ENCODE measurements at regions not wholly inside any gene's neighbourhood (a gene's known extent, or its start where the extent isn't known, plus 50 kb on each side); places are given as distances from the start of the nearest gene placed in this dataset.

- no peaks in the 10 kb centered on the region for H3K9me3 ChIP-seq (ENCODE audit: control insufficient read depth in 4 of 4, insufficient read depth in 3 of 4, low read length in 3 of 4)
- no peak for ATAC-seq (ENCODE audit: insufficient read depth, low FRiP score)
- no peaks in the 10 kb centered on the region for H3K36me3 ChIP-seq (ENCODE audit: control insufficient read depth in 4 of 4, insufficient read depth in 4 of 4, low read length in 4 of 4)
- peaks cover 0 to 12% (median 0%) of the 10 kb centered on the region in 5 donors for H3K4me1 ChIP-seq (ENCODE audit: control insufficient read depth in 5 of 5, insufficient read depth in 5 of 5, low read length in 5 of 5)
- peak in 1 of 3 donors; percentile 23 for DNase-seq
- WGBS, 2 donors = 73 to 76% methylated on average over 7 of the region's 7 CpGs
- H3K27me3 ChIP-seq (ENCODE audit: control insufficient read depth in 3 of 3, insufficient read depth in 3 of 3, low read length in 2 of 3) = no peaks in the 10 kb centered on the region
- no peak overlapping the region for H3K9ac ChIP-seq (ENCODE audit: insufficient read depth in 1 of 2, low read length in 2 of 2)
- H3K4me3 ChIP-seq = no peak overlapping the region
- TF ChIP-seq CTCF (IDR thresholded peaks at IDR 0.05; ENCODE audit: control extremely low read depth, extremely low read depth) = no peak
- no peak overlapping the region for H3K27ac ChIP-seq (ENCODE audit: low read depth in 1 of 2, low read length in 1 of 2)
These were observed 54.3 kb upstream of the SMNDC1 start for GRCh38 chr10:110358869-110359629.

- H3K4me1 ChIP-seq (ENCODE audit: control insufficient read depth in 5 of 5, insufficient read depth in 5 of 5, low read length in 5 of 5) = peaks cover 0 to 11% (median 0%) of the 10 kb centered on the region in 5 donors
- DNase-seq = no peak
- H3K27ac ChIP-seq (ENCODE audit: low read depth in 1 of 2, low read length in 1 of 2) = no peak overlapping the region
- TF ChIP-seq CTCF (IDR thresholded peaks at IDR 0.05; ENCODE audit: control extremely low read depth, extremely low read depth) = no peak
- H3K36me3 ChIP-seq (ENCODE audit: control insufficient read depth in 4 of 4, insufficient read depth in 4 of 4, low read length in 4 of 4) = no peaks in the 10 kb centered on the region
- WGBS, 2 donors = 66 to 87% methylated on average over 5 of the region's 5 CpGs
- no peak overlapping the region for H3K9ac ChIP-seq (ENCODE audit: insufficient read depth in 1 of 2, low read length in 2 of 2)
- no peaks in the 10 kb centered on the region for H3K27me3 ChIP-seq (ENCODE audit: control insufficient read depth in 3 of 3, insufficient read depth in 3 of 3, low read length in 2 of 3)
- ATAC-seq (ENCODE audit: insufficient read depth, low FRiP score) = no peak
- no peaks in the 10 kb centered on the region for H3K9me3 ChIP-seq (ENCODE audit: control insufficient read depth in 4 of 4, insufficient read depth in 3 of 4, low read length in 3 of 4)
- H3K4me3 ChIP-seq = no peak overlapping the region
These were observed 56.2 kb upstream of the SMNDC1 start for GRCh38 chr10:110360857-110361474.

- ATAC-seq (ENCODE audit: insufficient read depth, low FRiP score) (no peak), DNase-seq (no peak)
- Histone ChIP-seq H3K9me3 (ENCODE audit: control insufficient read depth in 4 of 4, insufficient read depth in 3 of 4, low read length in 3 of 4) (no peaks in the 10 kb centered on the region), H3K36me3 (ENCODE audit: control insufficient read depth in 4 of 4, insufficient read depth in 4 of 4, low read length in 4 of 4) (no peaks in the 10 kb centered on the region), H3K27ac (ENCODE audit: low read depth in 1 of 2, low read length in 1 of 2) (no peak overlapping the region), H3K27me3 (ENCODE audit: control insufficient read depth in 3 of 3, insufficient read depth in 3 of 3, low read length in 2 of 3) (no peaks in the 10 kb centered on the region), H3K4me1 (ENCODE audit: control insufficient read depth in 5 of 5, insufficient read depth in 5 of 5, low read length in 5 of 5) (peaks cover 0 to 10% (median 0%) of the 10 kb centered on the region in 5 donors), H3K4me3 (no peak overlapping the region), H3K9ac (ENCODE audit: insufficient read depth in 1 of 2, low read length in 2 of 2) (no peak overlapping the region)
- TF ChIP-seq CTCF (IDR thresholded peaks at IDR 0.05; ENCODE audit: control extremely low read depth, extremely low read depth) = no peak
- WGBS, 2 donors = 62 to 67% methylated on average over 5 of the region's 5 CpGs
These were observed 57.2 kb upstream of the SMNDC1 start for GRCh38 chr10:110361800-110362456.
